BLaER1 (cell line): ENCODE measurements at regions not wholly inside any gene's neighbourhood (a gene's known extent, or its start where the extent isn't known, plus 50 kb on each side); places are given as distances from the start of the nearest gene placed in this dataset.

ENCODE experiments used
- H3K27ac ChIP-seq: shearing (Covaris generic); formaldehyde crosslinking; 2 replicates; pipeline ENCODE4 v1.8.1; 2022
- H3K27me3 ChIP-seq: shearing (Covaris generic); formaldehyde crosslinking; 2 replicates; pipeline ENCODE4 v1.8.1; 2022
- H3K36me3 ChIP-seq: shearing (Covaris generic); formaldehyde crosslinking; 2 replicates; pipeline ENCODE4 v1.8.1; 2022
- H3K4me1 ChIP-seq: shearing (Covaris generic); formaldehyde crosslinking; 2 replicates; pipeline ENCODE4 v1.8.1; 2022
- H3K4me2 ChIP-seq: shearing (Covaris generic); formaldehyde crosslinking; 2 replicates; pipeline ENCODE4 v1.8.1; 2022
- H3K4me3 ChIP-seq: shearing (Covaris generic); formaldehyde crosslinking; 2 replicates; pipeline ENCODE4 v1.8.1; 2022
- H3K9ac ChIP-seq: shearing (Covaris generic); formaldehyde crosslinking; 2 replicates; pipeline ENCODE4 v1.8.1; 2022
- H3K9me3 ChIP-seq: shearing (Covaris generic); formaldehyde crosslinking; 2 replicates; pipeline ENCODE4 v1.8.1; 2022
- H4K20me1 ChIP-seq: shearing (Covaris generic); formaldehyde crosslinking; 2 replicates; pipeline ENCODE4 v1.8.1; 2022
- Cebpa-rat ChIP-seq: shearing (Covaris generic); IDR thresholded peaks from 2 replicates; pipeline ENCODE4 v1.8.1; 2022

DNA sequence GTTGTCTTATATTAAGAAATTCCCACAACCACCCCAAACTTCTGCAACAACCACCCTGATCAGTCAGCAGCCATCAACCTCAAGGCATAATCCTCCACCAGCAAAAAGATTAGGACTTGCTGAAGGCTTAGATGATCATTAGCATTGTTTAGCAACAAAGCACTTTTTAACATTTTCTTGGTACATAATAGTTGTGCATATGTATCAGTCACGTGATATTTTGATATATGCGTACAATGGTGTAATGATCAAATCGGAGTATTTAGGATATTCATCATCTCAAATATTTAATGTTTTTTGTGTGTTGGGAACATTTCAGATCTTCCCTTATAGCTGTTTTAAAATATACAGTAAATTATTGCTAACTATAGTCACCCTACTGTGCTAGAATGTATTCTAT, 73.5 kb upstream of the API5 start:
- H3K9ac ChIP-seq: no peak overlapping the region
- H3K4me2 ChIP-seq: no peak overlapping the region
- no peak overlapping the region for H3K4me3 ChIP-seq
- H3K9me3 ChIP-seq: peaks cover 14% of the 10 kb centered on the region
- no peaks in the 10 kb centered on the region for H3K36me3 ChIP-seq
- H4K20me1 ChIP-seq: no peaks in the 10 kb centered on the region
- no peak for TF ChIP-seq Cebpa-rat
- no peaks in the 10 kb centered on the region for H3K4me1 ChIP-seq
- H3K27ac ChIP-seq: no peak overlapping the region
- H3K27me3 ChIP-seq: no peaks in the 10 kb centered on the region

DNA sequence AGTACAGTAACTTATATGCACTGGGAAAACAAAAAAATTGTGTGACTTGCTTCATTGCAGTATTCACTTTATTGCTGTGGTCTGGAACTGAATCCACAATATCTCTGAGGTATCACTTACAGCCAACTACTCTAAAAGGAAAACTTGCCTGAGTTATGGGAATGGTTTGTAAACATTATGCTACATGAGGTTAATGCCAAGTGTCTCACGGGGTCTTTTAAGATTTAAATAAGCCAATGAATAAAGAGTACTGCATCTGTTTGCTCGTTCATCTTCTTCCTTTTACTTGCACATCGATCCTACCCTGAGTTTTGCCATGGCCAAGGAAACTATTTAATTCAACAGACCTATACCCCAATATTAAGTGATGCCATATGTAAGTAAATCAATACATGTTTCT, 72.0 kb upstream of the API5 start:
- TF ChIP-seq Cebpa-rat: no peak
- H3K36me3 ChIP-seq: no peaks in the 10 kb centered on the region
- H3K4me2 ChIP-seq: no peak overlapping the region

DNA sequence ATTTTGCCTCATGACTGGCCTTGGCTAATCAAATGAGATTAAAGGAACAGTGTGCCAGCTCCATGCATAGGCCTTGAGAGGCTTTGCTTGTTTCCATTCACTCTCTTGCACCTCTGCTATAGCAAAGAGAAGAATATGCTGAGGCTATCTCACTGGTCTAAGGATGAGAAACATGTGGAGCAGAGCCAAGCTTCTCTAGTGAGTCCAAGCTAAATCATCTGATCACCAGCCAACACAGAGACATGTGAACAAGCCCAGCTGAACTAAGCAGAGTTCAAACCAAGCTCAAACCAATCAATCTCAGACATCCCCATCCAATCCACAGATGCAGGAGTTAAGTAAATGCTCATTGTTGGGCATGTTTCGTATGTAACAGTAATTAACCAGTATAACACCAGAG, 69.4 kb upstream of the API5 start:
- no peak for TF ChIP-seq Cebpa-rat
- H3K4me2 ChIP-seq: no peak overlapping the region
- no peaks in the 10 kb centered on the region for H3K27me3 ChIP-seq
- H3K9me3 ChIP-seq: peaks cover 6% of the 10 kb centered on the region
- H3K27ac ChIP-seq: no peak overlapping the region
- no peaks in the 10 kb centered on the region for H3K4me1 ChIP-seq
- no peak overlapping the region for H3K9ac ChIP-seq
- no peaks in the 10 kb centered on the region for H4K20me1 ChIP-seq
- H3K4me3 ChIP-seq: no peak overlapping the region
- H3K36me3 ChIP-seq: no peaks in the 10 kb centered on the region

More for the DNA sequence above, 72.0 kb upstream of the API5 start:
- H4K20me1 ChIP-seq: no peaks in the 10 kb centered on the region
- H3K4me3 ChIP-seq: no peak overlapping the region
- H3K9ac ChIP-seq: no peak overlapping the region
- H3K27me3 ChIP-seq: no peaks in the 10 kb centered on the region
- H3K4me1 ChIP-seq: no peaks in the 10 kb centered on the region
- H3K9me3 ChIP-seq: peaks cover 14% of the 10 kb centered on the region
- no peak overlapping the region for H3K27ac ChIP-seq

DNA sequence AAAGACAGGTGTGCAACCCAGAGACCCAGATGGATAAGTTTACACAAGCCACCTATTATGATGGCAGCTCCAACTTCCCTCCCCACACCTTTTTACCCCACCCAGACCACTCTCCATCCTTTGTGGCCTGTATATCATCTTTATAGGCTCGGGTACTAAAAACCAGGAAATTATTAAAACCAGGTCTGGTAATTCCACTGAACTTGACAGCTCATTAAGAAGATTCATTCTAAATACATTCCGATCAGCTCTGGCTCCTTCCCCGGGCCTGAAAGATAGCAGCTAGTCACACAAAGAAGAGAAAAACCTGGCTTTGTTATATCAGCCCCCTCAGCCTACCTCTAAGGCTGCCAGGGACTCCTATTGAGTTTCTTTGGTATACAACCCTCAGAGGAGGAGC, 67.9 kb upstream of the API5 start:
- H3K4me2 ChIP-seq: no peak overlapping the region
- no peaks in the 10 kb centered on the region for H4K20me1 ChIP-seq
- H3K36me3 ChIP-seq: no peaks in the 10 kb centered on the region
- no peak for TF ChIP-seq Cebpa-rat
- H3K4me1 ChIP-seq: no peaks in the 10 kb centered on the region
- no peaks in the 10 kb centered on the region for H3K27me3 ChIP-seq
- H3K27ac ChIP-seq: no peak overlapping the region
- H3K4me3 ChIP-seq: no peak overlapping the region
- no peak overlapping the region for H3K9ac ChIP-seq
- no peaks in the 10 kb centered on the region for H3K9me3 ChIP-seq

DNA sequence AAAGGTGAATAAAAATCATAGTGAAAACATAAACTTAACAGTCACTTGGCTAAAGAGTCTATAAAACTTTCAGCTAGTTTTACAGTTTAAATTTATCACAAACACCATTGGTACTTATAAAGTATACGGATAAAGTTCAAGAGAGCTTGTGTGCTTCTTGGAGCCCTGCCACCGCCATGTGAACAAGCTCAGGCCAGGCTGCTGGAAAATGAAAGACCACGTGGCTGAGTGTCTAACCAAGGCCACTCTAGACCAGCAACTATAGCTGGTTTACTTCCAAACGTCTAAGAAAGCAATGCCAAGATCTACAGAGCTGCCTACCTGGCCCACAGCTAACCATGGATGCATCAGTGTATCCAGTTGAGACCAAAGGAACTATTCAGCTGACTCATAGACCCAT, 66.3 kb upstream of the API5 start:
- Histone ChIP-seq H3K9me3 (no peaks in the 10 kb centered on the region), H3K27me3 (no peaks in the 10 kb centered on the region)

DNA sequence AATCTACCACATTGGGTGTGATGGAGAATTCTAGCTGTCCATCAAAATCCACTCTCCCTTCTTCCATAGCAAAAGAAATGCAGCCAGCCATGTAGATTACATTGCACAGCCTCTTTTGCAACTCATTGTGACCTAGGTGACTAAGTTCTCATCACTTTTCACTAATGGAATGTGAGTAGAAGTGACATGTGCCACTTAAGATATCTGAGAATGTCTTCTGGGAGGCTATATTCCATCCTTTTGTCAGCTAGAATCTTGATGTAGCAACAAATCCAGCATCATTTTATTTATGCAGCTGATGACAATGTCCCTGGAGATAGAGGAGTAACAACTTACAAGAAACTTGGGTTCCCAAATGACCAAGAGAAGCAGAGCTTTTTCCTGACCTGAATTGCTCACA, 61.5 kb upstream of the API5 start:
- Histone ChIP-seq H3K9me3 (no peaks in the 10 kb centered on the region), H3K27me3 (no peaks in the 10 kb centered on the region), H3K4me2 (no peak overlapping the region), H3K36me3 (no peaks in the 10 kb centered on the region), H4K20me1 (no peaks in the 10 kb centered on the region), H3K9ac (no peak overlapping the region), H3K27ac (no peak overlapping the region), H3K4me1 (no peaks in the 10 kb centered on the region), H3K4me3 (no peak overlapping the region)
- no peak for TF ChIP-seq Cebpa-rat

More for the DNA sequence above, 66.3 kb upstream of the API5 start:
- Histone ChIP-seq H3K4me2 (no peak overlapping the region), H3K27ac (no peak overlapping the region), H3K9ac (no peak overlapping the region), H4K20me1 (no peaks in the 10 kb centered on the region), H3K36me3 (no peaks in the 10 kb centered on the region), H3K4me1 (no peaks in the 10 kb centered on the region), H3K4me3 (no peak overlapping the region)
- no peak for TF ChIP-seq Cebpa-rat

DNA sequence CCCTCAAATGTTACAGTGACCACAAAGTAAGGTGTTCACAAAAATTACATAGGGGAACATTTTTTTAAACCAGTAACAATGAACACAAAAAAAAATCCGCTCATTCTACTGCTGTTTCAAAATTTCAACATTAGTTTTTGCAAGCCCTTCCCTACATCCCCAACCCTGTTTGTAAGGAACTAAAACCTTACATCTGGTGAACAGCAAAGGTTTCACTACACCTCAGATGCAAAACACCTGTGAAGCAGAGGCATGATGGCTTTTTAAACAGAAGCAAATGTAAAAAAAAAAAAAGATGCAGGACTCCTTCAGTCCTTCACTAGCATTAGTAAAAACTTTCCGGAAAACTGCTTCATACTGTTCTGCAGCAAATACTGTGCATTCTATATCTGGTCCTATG, 50.0 kb upstream of the API5 start:
- no peak overlapping the region for H3K27ac ChIP-seq
- H3K4me1 ChIP-seq: no peaks in the 10 kb centered on the region
- H3K4me3 ChIP-seq: no peak overlapping the region
- no peak overlapping the region for H3K4me2 ChIP-seq
- H3K9ac ChIP-seq: no peak overlapping the region
- H3K36me3 ChIP-seq: no peaks in the 10 kb centered on the region
- H3K9me3 ChIP-seq: peaks cover 12% of the 10 kb centered on the region; the same call in 1 of the 2 replicates
- TF ChIP-seq Cebpa-rat: no peak
- H3K27me3 ChIP-seq: no peaks in the 10 kb centered on the region
- no peaks in the 10 kb centered on the region for H4K20me1 ChIP-seq
